DMS53 (cell line): ENCODE measurements at regions not wholly inside any gene's neighbourhood (a gene's known extent, or its start where the extent isn't known, plus 50 kb on each side); places are given as distances from the start of the nearest gene placed in this dataset.
"Not testable (repeated sequence)": the region's sequence is repeated elsewhere in the genome, so short reads cannot be mapped to it uniquely, and the experiment has no call there.

Source experiments
- DNase-seq: peaks from one replicate; lab custom pipeline; 2025; lab: John Stamatoyannopoulos, UW

DNA sequence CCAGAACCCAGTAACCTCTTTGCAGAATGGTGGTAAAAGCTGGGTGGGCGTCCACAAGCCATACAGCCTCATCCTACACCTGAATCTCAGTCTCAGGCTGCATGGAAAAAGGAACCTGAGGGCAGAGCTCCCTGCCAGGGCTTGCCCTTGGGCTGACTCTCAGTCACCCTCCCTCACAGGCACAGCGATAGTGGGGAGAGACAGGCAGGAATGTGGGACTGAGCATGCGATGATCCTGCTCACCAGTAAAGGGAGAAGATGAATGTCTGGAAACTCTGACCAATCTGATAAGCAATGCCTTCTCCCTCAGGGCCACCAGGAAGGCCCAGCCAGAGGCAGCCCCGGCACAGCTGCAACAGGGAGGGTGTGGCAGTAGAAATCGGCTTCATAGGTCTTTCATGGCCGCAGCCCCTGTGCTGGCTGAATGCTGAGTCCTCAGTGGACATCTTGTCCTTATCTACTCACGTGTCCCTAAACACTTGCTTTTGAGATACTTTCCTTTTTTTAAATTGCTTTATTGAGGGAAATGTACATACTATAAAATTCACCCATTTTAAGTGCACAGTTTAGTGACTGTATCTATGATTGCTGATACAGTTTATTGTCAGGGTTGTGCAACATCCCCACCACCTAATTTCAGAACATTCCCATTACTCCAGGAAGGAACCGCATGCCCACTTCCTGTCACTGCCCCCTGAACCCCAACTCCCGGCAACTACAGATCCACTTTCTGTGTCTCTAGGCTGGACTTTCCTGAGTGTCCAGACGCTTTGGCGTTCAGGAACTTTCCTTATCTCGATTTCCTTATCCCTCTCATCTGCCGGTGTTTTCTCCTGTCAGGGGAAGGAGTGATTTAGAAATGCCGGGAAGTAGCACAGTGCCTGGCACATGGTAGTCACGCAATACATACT, 258.1 kb downstream of the PCNX1 start:
- DNase-seq, result no peak

DNA sequence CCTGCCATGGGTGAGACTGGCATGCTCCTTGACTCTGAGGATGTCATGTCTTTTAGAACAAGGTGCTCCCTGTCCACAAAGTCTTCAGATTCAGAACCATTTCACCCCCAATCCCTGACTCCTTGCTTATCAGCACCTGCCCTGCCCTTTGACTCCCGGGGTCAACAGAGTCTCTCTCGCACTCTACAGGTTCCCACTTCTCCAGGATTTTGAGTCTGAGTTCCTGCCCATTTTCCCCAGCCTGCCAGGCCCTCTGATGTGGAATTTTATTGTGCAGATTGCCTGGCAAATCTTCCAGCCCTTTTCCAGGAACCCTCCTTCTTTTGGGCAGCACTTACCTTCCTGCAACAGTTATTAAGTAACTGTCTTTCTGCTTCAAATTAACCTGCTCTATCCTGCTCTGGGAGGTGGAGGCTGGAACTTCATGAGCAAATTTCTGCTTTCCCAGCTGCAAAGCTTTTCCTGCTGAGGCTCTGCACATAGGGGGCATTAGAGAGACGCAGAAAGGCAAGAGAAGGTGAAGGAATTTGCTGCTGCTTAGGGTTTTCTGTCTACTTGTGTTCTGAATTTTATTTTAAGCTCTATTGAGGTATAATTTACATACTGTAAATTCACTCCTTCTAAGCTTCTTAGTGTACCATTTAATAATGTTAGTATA, 259.1 kb downstream of the PCNX1 start:
- DNase-seq, result no peak

DNA sequence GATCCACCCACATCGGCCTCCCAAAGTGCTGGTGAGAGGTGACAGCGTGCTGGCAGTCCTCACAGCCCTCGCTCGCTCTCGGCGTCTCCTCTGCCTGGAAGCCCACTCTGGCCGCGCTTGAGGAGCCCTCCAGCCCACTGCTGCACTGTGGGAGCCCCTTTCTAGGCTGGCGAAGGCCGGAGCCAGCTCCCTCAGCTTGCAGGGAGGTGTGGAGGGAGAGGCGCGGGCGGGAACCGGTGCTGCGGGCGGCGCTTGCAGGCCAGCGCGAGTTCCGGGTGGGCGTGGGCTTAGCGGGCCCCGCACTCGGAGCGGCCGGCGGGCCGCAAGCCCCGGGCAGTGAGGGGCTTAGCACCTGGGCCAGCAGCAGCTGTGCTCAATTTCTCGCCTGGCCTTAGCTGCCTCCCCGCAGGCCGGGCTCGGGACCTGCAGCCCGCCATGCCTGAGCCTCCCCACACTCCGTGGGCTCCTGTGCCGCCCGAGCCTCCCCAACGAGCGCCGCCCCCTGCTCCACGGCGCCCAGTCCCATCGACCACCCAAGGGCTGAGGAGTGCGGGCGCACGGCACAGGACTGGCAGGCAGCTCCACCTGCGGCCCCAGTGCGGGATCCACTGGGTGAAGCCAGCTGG, 260.2 kb downstream of the PCNX1 start:
- not testable (repeated sequence) for DNase-seq

DNA sequence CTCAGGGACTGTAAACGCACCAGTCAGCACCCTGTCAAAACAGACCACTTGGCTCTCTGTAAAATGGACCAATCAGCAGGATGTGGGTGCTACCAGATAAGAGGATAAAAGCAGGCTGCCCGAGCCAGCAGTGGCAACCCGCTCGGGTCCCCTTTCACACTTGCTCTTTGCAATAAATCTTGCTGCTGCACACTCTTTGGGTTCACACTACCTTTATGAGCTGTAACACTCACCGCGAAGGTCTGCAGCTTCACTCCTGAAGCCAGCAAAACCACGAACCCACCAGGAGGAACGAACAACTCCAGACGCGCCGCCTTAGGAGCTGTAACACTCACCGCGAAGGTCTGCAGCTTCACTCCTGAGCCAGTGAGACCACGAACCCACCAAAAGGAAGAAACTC, 260.9 kb downstream of the PCNX1 start:
- not testable (repeated sequence) for DNase-seq

DNA sequence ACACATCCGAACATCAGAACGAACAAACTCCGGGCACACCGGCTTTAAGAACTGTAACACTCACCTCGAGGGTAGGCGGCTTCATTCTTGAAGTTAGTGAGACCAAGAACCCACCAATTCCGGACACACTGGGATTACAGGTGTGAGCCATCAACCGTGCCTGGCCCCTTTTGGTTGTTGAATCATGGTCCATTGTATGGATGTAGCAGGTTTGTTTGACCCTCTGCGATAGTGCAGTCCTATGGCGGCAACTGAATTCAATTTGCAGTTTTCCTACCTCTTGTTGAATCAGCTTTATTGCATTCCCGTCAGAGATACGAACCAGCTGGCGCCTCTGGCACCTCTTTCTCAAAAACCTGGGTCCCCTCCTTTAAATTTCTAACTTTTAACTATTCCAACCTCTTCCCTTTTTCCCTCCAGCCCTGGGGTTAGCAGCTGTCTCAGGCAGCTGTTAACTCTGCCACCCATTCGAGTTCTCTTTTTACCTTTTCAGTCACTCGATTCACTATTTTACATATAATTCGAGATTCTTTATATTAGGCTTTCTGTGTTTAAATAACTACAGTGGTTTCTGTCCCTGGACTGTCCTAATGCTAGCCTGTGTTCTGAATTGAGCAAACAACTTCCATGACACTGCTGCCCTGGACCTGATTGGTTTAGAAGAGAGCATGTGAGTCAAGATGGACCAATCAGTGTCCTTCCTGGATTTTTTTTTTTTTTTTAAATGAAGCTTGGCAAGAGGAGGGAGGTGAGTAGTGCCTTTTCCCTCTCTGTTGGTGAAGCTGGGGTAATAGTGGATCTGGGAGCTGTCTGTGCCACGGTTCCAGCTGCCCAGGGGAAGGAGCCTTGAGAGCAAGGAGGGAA, 261.5 kb downstream of the PCNX1 start:
- DNase-seq, result no peak

DNA sequence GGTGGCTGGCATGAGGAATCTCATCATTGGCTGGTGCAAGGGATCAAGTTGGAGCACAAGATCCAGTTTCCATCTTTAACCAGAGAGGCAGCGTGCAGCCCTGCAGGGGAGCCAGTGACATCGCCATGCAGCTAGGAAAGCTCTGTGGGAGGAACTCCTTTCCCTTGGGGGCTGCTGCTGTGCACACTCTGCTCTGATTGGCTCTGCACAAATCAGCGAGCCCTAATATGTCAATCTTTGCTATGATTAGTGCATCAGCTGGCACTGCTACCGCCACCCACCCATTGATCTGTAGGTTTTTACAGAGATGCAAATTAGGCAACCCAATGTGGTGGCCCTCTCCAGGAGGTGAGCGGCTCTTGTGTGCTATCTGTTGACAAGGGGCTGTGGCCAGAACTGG, 262.6 kb downstream of the PCNX1 start:
- DNase-seq, result no peak

DNA sequence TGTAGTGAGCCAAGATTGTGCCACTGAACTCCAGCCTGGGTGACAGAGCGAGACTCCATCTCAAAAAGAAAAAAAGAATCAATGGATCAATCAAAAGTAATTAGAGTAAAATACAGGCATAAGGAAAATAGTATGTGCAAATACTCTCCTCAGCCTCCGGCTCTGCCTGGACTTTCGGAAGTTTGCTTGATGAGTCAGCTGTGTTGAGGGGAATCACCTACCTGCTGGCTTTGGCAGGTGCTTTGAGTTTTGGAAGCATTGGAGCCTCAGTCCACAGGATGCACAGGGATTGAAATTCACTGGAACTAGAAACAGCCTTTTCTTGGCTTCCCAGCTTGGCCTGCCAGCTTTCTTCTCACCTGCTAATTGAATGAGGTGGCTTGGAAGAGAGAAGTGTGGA, 268.2 kb downstream of the PCNX1 start:
- peak; percentile 66 for DNase-seq

DNA sequence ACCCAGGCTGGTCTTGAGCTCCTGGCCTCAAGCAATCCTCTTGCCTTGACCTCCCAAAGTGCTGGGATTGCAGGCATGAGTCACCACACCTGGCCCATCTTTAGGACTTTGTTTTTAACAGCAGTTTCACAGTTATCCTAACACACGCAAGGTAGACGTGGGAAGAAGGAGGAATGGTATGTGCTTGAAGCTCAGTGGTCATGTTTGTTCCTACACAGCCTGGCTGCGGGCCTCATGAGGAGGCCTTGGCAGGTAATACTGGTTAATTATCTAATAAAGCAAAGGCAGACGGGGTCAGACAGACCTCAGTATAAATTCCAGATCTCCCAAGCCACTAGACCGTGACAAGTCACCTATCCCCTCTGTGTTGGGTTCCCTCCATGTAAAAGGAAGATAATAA, 271.8 kb downstream of the PCNX1 start:
- no peak for DNase-seq

DNA sequence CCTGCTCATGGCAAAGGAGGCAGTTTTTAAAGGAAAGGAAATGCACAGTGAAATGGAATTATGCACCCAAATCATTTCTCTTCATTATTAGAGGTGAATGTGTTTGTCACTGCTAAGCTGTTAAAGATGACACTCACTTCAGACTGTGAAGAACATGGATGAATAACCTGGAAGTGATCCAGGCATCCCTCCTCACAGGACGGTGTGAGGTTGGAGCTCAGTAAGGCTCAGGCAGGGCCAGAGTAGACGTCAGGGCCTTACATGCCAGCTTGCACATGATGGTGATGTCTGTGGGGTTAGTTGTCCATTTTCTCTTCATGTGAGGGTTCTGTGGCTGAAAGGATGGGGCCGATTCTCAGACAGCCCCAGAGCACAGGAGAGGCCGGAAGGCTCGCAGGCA, 273.1 kb downstream of the PCNX1 start:
- no peak for DNase-seq

DNA sequence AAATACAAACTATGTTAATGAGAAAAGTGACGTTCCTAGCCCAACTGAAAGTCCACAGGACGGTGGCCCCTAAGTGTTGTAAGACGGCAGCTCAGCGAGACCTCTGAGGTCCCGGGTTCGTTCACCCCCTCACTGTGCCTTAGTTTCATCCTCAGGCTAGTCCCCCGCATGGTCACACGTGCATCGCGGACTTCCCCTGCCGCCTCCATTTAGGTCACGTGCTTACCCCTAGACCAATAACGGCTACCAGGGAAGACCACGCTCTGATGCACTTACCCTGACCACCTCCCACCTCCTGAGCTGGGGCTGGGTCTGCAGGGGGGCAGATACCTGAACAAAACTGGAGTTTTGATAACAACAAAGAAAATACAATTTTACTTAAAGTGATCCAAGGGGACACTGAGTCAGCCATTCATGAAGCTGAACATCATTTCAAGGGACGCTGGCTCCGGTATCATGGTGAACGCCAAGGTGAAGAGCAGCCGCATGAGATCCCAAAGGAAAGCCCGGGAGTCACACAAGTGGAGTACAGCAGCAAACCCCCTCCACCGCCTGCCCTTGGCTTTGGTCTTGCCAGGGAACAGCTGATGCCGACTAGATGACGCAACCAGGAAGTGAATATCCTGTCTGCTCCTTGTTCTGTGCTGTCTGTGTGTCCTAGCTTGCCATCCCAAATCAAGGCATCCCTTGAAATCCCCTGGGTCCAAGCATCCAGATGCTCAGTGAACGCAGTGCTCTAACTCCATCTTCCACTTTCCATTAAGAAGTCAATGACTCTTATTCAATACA, 274.1 kb downstream of the PCNX1 start:
- no peak for DNase-seq

DNA sequence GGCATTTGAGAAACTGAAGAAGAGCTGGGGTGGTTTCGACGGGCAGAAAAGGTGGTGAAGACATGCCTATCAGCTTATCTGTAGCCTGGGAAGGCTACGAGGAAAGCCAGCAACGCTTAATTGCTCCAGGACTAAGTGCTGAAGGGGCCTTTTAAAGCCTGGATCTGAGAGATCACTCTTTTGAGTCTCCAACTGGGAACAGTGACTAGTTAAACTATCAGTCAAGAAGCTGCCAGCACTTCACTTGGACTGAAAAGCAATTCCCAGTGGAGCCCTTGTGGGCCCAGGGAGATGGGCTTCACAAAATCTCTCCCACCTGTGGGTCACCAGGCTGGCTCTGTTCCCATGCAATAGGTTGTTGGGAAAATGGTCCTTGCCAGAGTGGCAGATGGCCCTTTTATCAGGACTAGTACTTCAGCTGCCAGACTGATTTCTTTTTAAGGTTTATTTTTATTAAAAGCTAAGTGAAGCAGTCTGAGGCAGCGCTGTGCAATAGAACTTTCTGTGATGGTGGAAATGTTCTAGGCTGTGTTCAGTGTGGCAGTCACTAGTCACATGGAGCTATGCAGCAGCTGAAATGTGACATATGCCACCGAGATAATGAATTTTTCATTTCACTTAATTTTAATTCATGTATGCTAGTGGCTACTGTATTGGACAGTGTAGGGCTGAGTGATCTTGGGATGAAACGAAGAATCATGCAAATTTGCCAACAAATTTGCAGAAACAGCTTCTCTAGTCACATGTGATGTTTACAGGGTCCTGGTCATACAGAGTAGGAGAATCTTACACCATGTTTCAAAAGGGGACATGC, 276.8 kb downstream of the PCNX1 start:
- no peak for DNase-seq

DNA sequence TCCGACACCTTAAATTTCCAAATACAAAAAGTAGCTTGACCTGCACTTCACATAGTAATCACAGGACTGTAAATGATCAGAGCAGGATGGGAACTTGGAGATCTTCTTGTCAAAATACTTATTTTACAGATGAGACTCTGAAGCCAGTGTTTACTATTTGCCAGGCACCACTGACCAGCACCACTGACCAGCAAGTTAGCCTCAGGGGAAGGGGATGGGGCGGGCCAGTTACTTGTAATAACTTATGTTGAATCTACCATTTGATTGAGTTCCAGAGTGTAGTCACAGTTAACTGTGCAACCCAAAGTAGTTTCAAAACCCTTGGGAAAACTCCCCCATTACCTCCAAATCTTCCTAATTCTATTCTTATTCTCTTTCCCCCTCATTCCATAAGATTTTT, 278.4 kb downstream of the PCNX1 start:
- DNase-seq, result no peak

DNA sequence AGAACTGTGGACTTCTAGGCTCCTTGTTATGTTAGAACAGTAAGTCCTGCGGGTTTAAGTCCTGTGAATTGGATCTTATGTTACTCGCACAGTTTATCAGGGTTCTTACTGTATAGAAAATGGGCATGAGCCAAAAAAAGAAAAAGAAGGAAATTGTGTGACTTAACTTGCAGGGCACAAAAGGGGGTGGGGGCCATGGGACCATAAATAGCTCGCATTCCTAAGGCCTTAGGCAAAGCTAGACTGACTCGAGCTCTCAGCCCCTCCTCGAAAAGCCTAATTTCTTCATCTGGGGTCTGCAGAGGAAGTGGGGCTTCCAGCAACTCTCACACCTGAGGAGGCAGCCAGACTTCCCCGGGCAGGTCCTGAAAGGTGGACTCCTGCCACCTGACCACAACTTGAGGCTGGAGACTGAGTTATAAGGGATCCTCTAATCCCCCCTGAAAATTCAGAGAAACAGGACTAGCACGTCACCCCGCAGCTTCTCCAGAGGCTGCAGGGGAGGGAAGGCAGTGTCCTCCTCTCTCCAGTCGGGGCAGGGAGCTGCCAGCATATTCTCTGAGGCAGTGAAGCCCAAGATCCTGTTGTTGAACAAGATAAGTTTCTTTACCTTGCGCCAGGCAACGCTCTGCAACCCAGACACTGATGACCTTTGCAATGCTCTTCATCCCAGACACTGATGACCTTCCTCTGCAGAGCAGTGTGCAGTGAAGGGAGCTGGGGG, 280.5 kb downstream of the PCNX1 start:
- DNase-seq, result no peak

DNA sequence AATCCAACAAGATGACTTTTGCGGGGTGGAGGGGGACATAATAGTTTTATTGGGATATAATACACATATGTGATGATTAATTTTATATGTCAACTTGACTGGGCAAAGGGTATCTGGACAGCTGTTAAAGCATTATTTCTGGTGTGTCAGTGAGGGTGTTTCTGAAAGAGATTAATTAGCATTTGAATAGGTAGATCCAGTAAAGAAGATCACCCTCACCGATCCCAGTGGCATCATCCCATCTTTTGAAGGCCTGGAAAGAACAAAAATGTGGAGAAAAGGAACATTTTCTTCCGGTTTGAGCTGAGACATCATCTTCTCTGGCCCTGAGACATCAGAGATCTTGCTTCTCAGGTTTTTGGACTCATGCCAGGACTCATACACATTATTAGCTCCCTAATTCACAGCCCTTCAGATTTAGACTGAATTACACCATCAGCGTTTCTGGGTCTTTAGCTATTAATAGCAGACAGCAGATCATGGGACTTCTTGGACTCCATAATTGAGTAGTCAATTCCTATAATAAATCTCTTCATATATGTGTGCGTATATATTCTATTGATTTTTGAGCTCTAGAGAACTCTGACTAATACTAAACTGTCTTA, 283.6 kb downstream of the PCNX1 start:
- no peak for DNase-seq

DNA sequence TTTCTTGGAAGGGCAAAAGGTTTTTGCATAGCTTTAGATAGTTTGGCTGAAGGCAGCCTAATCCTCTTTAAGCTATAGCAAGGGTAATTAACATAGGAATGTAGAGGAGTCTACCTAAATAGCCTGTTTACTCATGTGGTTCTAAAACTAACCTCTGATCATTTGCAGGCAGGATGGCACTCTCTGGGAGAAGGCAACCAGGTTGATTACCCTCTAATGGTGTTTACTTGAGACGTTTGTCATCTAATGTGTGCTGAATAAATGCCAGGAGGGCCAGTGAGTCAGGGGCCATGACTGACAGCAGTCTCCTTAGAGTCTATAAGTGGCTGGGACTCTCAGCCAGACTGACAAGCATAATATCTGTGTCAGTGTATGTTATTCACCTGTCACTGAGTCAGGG, 286.4 kb downstream of the PCNX1 start:
- DNase-seq, result peak; percentile 7

DNA sequence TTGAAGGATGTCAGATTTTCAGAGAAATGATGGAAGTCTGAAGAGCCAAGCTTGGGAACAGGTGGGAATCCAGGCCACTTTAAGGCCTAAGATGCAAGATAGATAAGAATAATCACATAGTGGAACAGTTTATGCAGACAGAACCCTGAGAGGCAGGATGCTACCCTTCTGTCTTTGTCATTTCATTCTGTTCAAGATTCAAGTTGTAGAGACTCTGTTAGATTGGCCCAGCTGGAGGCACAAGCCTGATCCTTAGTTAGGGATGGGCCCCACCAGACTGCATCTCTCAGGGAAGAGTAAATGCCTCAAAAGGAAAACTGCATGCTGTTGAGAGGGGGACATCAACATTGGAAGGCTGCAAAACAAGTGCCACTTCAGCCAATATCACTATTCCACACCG, 287.0 kb downstream of the PCNX1 start:
- DNase-seq, result no peak

DNA sequence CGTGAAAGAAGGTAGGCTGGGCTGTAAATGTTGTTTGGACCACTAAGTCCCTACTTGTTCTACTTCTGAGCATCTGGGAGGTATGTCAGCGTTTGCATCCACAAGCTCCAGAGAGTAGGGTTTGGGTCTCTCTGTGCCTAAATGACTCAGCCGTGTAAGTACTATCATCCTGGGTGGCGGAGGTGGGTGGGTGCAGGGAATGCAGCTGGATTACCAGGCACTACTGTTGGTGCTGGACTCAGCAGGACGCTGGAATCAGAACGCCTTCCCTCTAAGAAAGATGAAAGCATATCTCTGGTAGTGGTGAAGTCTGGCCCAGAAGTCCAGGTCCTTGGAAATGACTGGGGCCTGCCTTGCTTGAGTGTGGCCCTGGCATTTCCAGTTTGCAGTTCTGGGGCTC, 289.7 kb downstream of the PCNX1 start:
- DNase-seq, result no peak

DNA sequence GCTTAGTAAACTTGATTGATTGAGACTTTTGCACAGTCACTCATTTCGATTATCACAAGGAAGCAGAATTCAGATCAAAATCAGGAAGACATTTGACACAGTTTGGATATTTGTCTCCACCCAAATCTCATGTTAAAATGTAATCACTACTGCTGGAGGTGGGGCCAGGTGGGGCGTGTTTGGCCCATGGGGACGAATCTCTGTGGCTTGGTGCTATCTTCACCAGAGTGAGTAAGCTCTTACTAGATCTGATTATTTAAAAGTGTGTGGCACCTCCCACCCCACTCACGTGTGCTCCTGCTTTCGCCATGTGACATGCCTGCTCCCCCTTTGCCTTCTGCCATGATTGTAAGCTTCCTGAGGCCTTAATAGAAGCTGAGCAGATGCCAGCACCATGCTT, 291.4 kb downstream of the PCNX1 start:
- no peak for DNase-seq

DNA sequence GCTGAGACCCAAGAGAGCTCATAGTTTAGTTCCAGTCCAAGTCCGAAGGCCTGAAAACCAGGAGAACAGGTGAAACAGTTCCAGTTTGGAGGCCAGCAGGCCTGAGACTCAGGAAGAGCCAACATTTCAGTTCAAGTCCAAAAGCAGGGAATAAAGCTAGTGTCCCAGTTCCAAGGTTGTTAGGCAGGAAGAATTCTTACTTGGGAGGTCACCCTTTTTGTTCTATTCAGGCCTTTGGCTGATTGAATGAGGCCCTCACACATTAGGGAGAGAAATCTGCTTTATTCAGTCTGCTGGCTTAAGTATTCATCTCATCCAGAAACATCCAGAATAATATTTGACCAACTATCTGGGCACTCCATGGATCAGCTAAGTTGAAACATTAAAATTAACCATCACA, 294.6 kb downstream of the PCNX1 start:
- DNase-seq, result no peak
